DMS53 treated with DMSO at 0.1 percent for 48 hours (cell line): ENCODE measurements at regions not wholly inside any gene's neighbourhood (a gene's known extent, or its start where the extent isn't known, plus 50 kb on each side); places are given as distances from the start of the nearest gene placed in this dataset.
"Not testable (repeated sequence)": the region's sequence is repeated elsewhere in the genome, so short reads cannot be mapped to it uniquely, and the experiment has no call there.

ENCODE experiments used
- DNase-seq: peaks from one replicate; lab custom pipeline; 2025; ENCODE audit not compliant: unreplicated experiment; lab: John Stamatoyannopoulos, UW

DNA sequence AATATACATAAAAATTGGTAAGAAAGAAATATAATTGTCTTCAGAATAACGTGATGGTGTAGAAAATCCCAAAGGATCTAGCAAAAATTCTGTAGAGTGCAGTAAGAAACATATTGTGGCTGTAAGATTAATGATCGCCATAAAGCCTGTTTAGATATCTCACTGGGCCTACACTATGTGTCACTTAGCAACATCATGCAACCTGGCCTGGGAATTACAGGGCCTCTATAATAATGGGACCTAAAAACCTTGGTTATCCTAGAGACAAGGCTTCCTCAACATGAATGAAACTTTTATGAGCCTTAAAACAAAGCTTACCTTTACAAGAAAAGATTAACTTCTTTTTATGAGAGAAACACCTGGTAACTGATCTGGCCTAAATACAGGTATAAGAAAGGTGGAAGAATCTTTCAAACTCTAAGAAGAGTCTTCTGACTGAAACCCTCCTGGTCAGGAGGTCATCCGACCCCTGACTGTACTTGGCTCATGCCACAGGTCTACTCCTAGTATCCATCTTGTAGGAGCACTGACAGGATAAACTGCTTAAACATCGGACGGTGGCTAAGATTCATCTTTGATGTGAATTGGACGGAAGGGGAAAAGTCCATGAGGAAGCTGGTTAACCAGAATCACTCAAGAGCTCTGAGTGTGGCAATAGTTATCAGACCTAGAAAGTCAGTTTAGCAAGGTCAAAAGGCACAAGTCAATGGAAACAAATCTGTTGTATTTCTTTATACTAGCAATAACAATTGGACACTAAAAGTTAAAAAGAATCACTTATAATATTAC lies 1155.1 kb upstream of the SORCS1 start:
- DNase-seq = no peak

DNA sequence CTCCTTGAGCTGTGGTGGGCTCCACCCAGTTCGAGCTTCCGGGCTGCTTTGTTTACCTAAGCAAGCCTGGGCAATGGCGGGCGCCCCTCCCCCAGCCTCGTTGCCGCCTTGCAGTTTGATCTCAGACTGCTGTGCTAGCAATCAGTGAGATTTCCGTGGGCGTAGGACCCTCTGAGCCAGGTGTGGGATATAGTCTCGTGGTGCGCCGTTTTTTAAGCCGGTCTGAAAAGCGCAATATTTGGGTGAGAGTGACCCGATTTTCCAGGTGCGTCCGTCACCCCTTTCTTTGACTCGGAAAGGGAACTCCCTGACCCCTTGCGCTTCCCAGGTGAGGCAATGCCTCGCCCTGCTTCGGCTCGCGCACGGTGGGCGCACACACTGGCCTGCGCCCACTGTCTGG lies 1151.1 kb upstream of the SORCS1 start:
- DNase-seq = not testable (repeated sequence)

DNA sequence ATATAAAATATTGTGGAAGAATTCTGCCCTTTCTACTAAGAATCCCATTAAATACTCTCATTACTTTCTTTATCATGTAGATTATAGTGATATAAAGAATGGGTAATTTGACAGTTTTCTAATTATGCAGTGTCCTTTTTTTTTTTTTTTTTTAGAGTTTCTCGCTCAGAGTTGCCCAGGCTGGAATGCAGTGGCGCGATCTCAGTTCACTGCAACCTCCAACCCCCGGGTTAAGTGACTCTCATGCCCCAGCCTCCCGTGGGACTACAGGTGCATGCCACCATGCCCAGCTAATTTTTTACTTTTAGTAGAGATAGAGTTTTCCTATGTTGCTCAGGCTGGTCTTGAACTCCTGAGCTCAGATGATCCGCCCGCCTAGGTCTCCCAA lies 1143.4 kb upstream of the SORCS1 start:
- DNase-seq = no peak

DNA sequence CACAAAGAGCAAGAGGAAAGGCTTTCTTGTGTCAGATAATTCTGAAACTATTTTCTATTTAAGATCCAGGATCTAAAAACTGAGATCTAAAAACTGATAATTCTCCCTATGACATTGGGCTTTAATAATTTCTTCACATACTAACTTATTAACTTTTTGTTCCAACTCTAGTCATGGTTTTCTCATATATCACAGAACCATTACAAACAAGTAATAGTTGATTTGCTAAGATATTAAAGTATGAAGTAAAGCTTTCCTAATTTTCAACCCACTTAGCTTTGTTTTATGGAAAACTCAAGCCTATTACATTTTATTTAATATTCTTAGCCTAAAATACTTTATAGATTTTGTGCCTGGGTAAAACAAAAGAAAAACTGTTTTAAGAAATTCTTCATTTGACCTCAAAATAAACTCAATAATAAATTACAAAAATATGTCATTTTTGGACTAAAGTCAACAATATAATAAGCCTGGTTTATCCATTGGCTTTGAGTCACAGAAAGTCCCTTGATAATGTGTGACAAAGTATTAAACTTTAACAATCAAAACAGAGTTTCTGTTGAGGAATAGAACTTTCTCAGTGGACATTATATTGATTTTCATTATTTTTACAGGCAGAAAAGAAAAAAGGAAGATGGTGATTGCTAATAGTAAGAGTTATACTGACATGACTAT lies 1142.9 kb upstream of the SORCS1 start:
- no peak for DNase-seq

DNA sequence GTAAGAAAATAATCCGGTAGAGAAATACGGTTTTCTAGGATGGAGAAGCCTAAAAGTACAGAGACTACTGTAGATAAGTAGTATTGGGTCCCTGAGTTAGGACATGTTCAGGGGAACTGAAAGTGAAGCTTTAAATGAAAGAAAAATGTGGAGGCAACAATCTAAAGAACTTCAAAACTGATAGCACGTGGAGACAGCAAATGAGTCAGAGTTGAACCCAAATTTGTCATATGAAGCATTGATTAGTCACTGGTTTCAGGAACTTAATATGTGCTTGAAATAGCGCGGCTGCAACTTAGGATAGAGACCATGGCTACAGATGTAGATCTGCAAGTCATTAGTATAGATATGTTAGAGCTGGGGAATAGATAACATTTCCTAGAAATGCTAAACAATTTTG lies 1138.6 kb upstream of the SORCS1 start:
- no peak for DNase-seq

DNA sequence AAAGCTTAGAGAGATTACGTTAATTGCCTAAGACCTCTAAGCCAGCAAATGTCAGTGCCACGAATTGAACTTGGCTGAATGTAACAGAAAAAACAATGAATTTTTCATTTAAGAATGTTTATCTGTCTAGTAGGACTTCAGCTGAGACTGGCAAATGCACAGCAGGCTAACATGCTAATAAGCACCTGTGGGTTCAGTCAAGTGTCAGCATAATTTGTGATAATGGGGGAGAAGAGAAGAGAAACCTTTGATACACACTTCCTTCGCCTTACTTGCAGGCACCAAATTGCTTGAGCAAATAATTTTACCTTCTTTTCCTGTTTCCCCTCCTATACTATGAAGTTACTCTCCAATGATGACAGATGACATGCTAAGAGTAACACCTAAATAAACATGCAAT lies 1136.5 kb upstream of the SORCS1 start:
- DNase-seq = no peak

DNA sequence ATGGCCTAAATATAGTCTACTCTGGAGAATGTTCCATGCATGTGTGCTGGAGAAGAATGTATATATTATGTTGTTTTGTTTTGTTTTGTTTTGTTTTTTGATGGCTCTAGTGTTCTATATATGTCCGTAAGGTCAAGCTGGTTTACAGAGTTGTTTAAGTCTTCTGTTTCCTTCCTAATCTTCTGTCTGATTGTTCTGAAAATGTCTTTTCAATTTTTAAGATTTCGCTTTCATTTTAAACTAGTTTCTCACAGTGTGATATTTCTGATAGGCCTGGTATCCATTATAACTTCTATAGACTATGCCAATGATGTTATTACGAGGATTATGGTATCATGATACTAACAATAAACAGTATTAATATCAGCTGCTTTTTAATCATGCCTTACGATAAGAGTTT lies 1126.3 kb upstream of the SORCS1 start:
- DNase-seq = no peak

DNA sequence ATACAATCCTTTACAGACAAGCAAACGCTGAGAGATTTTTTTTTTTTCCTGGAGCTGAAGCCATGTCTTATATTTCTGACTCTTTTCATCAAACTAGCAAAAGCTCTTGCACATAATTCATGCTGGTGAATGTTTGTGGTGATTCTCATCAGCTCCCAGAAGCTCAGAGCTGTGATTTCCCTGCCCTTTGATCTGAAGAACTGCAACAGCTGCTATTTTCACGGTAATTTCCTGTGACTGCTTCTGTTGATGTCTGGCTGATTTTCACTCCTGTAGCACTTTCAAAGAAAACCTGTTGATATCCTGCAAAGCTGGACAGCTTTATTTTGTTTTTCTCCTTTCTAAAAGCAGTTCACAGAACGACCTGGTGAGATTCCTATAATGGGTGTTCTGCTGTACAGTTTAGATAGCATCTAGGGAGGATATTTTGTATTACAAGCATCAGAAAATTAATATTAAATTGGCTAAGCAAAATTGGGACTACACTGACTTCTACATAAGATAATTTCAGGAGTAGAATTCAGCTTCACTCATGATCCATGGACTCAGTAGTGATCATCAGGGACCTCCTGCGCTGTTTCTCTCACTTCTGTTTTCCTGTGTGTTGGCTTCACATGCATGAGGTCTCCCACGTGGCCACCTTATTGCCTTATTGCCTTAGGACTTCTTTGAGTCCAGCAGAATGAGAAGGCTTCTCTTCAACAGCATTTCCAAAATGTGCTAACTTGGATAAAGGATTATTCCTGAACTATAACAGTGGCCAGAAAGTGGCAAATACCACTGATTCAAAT lies 1111.6 kb upstream of the SORCS1 start:
- DNase-seq = peak; percentile 8

DNA sequence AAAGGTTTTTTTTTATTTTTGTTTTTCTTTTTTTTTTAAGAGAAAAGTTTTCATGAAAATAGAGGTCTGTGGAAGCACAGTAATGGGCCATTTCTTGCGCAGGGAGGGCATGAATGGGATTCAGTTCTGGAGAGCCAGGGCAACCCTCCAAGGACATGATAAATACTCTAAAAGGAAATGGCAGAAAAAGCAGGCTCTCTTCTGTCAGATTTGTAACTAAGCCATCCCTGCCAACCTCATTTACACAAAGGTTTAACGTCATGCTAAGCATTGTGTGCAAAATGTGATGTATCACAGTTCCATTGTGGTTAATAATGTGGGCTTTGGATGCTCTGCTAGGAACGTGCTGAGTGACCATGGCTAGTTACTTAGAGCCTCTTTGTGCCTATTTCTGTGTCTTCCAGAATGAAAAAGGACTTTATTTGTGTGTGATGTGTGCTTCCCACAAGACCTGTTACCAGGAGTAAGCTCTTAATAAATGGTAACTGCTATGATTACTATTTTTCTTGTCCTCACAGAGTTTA lies 1095.9 kb upstream of the SORCS1 start:
- no peak for DNase-seq

DNA sequence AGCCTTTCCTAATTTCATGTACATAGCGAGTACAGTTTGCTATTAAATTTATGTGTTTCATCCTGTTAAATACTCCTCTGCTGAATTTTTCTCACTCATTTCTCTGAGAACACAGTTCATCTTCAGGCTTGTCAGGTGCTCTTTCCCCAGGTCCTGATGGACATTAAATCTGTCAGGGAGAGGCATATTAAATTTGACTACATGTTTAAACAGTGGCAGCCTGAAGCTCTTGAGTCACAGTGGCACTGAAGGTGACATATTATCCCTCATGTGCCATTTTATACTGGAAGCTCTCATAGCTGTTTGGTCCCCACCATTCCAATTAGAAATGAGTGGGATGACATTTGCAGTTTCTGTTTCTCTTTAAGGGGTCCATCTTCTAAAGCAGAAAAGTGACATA lies 1089.6 kb upstream of the SORCS1 start:
- DNase-seq = no peak

DNA sequence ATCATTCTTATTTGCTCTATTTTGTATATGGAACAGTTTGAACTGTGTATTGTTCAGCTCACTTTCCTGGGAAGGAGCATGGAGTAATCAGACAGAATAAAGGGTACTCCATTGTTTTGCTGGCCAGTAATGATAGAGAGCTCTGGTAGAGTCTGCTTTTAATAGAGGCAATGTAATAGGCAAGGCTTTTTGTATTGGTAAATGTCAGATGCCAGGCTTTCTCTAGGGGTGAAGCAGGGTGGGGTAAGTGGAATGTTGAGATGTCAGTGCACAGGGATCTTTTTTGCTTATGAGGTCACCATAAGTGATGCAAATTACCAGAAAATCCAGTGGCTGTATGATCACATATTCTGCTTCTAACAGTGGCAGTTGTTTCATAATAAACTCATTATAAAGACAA lies 1088.3 kb upstream of the SORCS1 start:
- DNase-seq = no peak

DNA sequence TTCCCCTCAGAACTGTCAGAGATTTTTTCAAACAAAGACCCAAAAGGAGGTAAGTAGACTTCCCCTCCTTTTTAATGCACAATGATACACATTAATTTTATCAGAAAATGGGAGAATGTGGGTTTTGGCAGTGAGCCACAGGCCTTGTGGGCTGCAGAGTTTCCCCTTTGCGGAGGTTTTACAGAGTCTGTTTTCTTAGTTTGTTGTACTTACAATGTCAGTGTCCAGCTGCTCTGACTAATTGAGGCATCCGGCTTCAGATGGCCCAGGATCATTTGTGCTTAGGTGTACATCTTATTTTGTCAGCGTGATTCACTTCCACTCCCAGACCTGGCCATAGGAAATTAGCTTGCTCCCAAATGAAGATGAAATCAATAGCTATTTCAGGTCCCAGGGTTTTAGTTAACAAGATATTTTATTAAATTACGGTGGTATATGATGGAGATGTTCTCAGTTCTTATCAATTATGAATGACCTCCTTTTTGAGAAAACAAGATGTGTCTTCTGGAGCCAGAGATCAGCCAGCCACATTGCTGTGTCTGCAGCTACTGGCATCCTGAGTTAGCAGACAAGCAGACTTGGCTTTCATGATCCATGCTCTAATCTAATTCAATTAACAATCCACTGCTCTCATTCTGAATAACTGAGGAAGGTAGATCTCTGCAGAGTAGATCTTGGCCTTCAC lies 1086.6 kb upstream of the SORCS1 start:
- DNase-seq = no peak

DNA sequence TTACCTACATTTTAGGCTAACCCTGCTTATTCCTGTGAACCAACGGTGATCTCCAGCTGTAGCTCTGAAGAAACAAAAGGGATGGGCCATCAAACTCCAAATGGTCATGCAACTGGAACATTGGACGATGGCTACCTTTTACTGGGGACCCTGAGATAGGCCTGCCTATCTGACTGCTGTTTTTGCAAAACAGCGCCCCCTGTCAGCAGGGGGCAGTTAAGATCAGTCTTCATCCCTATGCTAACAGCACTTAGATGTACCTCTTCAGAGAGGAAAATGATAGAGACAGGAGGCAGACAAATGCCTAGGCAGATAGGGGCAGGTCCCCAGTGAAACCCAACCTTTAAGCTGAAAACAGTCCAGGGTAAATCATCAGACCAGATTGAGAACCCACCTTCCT lies 1085.4 kb upstream of the SORCS1 start:
- DNase-seq = peak; percentile 11

DNA sequence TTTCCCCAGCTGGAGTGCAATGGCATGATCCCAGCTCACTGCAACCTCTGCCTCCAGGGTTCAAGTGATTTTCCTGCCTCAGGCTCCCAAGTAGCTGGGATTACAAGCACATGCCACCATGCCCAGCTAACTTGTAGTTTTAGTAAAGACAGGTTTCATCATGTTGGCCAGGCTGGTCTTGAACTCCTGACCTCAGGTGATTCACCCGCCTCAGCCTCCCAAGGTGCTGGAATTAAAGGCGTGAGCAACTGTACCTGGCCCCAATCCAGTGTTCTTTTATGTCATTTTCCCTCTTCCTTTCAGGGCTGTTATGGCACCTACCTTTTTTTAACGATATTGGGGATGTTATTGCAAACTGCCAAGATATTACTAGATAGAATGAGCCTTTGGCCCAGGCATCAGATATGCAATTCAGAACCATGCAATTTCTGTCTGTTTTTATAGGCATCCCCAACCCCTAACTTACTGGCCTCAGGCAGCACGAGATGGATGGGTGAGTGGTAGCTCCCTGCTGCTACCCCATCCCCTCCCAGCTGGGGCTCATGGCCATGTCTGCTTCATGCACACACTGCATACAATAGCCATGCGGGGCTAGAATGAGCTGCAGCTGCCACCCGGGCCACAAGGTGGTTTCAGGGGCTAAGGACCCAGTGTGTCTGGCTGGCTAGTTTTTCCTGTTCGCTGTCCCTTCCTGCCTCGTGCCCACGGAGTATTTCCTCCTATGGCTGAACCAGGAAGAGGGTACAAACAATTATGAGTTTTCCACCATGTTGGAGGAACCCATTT lies 1080.1 kb upstream of the SORCS1 start:
- no peak for DNase-seq

DNA sequence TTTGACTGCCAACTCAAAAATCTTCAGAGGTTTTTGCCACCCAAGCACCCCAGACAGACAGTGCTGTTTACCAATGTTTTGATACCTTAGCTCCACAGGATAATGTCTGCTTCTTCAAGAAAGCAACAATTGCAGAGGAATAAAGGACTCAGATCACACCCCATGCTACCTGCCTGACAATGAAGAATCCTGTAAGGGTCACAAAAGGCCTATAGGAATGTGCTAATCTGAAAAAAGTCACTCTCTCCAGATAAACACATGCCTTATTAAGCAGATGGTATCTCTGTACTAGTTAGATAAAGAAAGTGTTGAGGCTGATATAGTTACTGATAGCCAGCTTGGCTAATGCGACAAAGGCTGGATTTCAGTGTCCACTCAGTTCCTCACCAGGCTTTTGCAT lies 1076.7 kb upstream of the SORCS1 start:
- DNase-seq = no peak

DNA sequence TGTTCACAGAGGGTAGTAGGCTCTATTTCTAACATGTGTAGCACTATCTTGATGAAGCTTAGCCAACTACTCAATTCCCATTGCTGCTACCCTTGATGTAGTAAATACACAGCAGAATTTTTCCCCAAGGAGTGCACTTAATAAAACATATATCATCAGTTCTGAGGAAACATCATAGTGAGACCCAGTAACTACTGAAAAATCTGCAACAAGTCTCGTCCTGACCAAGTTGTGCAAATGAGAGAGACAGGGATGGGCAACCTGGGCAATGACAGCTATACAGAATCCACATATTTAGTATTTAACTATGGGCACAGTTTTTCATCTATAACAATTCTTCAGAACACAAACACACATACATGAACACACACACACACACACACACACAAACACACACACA lies 1073.8 kb upstream of the SORCS1 start:
- no peak for DNase-seq

DNA sequence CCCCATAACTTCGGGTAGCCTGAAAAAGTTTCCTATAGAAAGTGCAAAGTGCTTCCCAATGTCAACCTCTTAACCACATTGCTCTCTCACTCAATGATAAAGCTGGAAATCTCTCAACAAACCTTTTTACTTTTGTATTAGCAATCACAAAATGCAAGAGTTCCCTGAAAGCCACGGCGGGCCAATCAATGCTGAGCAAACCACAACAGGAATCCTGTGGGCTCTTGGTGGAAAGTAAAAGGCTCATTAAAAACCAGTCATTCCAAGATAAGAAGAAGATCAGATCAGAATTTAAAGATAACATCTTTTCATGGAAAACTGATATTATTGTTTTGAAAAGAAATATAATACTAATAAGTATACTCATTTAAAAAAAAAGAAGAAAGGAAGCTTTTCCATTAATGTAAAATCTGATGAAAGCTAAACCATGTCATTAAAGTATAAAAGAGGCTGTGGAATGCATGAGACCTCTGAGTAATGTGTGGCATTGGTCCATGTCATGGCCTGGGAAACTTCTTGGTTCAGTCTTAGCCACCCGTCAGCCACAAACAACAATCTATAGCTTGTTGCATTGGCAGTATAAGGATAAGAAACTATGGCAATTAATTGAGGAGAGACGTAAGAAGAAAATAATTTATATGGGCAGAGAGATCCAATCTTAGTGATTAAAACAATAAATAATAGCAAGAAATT lies 1066.1 kb upstream of the SORCS1 start:
- no peak for DNase-seq

DNA sequence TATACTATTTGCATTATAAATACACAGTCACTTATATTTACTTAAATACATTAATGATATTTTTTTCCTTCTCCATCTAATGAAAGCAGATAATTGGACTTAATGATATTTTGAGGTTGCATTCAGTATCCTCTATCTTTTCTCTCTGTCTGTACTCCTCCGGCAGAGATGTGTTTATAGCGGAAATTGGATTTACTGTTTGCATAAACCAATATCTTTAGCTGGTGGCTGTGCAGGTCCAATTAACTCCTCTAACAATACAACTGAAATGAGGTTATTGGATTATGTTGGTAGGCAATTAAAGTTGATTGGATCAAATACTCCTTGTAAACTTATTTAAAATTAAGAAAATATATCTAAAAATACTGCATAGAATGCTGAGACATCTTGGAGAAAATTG lies 1044.2 kb upstream of the SORCS1 start:
- no peak for DNase-seq

DNA sequence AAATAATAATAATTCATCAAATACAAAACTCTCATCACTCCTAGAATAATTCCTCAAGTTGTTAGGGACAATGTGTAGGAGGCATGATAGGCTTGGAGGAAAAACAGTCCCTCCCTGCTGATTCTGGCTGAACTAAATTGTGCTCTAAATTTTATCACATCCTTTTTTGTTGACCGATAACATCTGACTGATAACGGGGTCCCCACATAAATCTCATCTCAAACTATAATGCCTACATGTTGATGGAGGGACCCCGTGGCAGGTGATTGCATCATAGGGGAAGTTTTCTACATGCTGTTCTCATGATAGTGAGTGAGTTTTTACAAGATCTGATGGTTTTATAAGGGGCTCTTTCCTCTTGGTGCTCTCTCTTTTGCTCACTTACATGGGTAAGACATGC lies 1043.5 kb upstream of the SORCS1 start:
- no peak for DNase-seq
